Activated CD4-positive, alpha-beta memory T cell treated with anti-CD3 and anti-CD28 coated beads, Interleukin-2, amount 10 ng/mL, durations not matched to agents 7 days and 5 days (primary cell): ENCODE measurements at regions not wholly inside any gene's neighbourhood (a gene's known extent, or its start where the extent isn't known, plus 50 kb on each side); places are given as distances from the start of the nearest gene placed in this dataset.

Experiments
- CTCF ChIA-PET: fragments of 350-600 bp; sonication (Branson Sonifier 250); formaldehyde crosslinking; loops from one replicate; lab custom pipeline; 2021; ENCODE audit warnings: antibody characterized with exemption, inconsistent platforms; lab: Charles Lee
- POLR2A ChIA-PET: fragments of 350-600 bp; sonication (Branson Sonifier 250); formaldehyde crosslinking; loops from one replicate; lab custom pipeline; 2021; ENCODE audit warnings: antibody characterized with exemption; lab: Charles Lee
- DNase-seq: peaks from one replicate; pipeline ENCODE4 v3.0.0-alpha.2; 2020
- H3K27ac Mint-ChIP-seq: one replicate; pipeline ENCODE4 v1.8.0; 2021; ENCODE audit warnings: mild to moderate bottlenecking, mixed read lengths
- H3K27me3 Mint-ChIP-seq: one replicate; pipeline ENCODE4 v1.8.0; 2021; ENCODE audit warnings: mixed read lengths
- H3K36me3 Mint-ChIP-seq: one replicate; pipeline ENCODE4 v1.8.0; 2021; ENCODE audit warnings: low read depth, mixed read lengths
- H3K4me1 Mint-ChIP-seq: one replicate; pipeline ENCODE4 v1.8.0; 2021; ENCODE audit warnings: mixed read lengths
- H3K4me3 Mint-ChIP-seq: one replicate; pipeline ENCODE4 v1.8.0; 2021; ENCODE audit warnings: mild to moderate bottlenecking, mixed read lengths
- H3K9me3 Mint-ChIP-seq: one replicate; pipeline ENCODE4 v1.8.0; 2021; ENCODE audit warnings: mixed read lengths

GRCh38 chr15:69505956-69506556, 53.4 kb downstream of the RPLP1 start:
- peaks cover 7% of the 10 kb centered on the region for H3K27me3 Mint-ChIP-seq
- ChIA-PET POLR2A (no interaction called here), CTCF (no interaction called here)
- peaks cover 6% of the 10 kb centered on the region for H3K4me1 Mint-ChIP-seq
- H3K9me3 Mint-ChIP-seq = no peaks in the 10 kb centered on the region
- DNase-seq = no peak
- H3K4me3 Mint-ChIP-seq = no peak overlapping the region
- H3K36me3 Mint-ChIP-seq = no peaks in the 10 kb centered on the region
- no peak overlapping the region for H3K27ac Mint-ChIP-seq

DNA sequence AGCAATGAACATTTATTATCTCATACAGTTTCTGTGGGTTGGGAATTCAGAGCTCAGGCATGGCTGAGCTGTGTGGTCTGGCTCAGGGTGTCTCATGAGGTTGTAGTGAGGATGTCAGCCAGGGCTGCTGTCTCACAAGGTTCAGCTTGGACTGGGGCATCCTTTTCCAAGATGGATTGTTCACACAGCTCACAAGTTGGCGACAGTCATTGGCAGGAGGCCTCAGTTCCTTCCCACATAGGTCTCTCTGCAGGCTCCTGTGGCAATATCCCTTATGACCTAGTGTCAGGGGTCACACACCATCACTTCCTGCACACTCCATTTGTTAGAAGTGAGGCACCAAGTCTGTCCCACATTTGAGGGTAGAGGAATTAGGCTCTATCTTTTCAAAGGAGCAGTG, 56.0 kb downstream of the RPLP1 start:
- DNase-seq = no peak
- ChIA-PET CTCF (no interaction called here), POLR2A (no interaction called here)

DNA sequence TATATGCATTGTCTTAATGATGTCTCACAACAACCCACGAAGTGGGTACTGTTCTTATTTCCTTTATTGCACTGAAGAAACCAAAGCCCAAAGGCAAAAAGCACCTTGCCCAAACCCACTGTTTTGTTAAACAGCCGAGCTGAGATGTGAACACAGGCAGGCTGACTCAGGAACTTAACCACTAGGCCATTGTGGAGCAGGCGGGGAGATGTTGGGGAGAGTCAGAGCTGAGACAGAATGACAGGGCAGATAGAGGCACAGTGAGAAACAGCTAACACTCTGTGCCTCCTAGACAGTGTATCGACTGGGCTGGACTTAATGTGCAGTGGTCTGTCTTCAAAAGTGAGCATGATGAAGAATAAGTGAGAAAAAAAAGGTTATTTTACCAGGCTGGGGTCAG, 56.5 kb downstream of the RPLP1 start:
- Mint-ChIP-seq H3K4me3 (no peak overlapping the region), H3K4me1 (peaks cover 6% of the 10 kb centered on the region), H3K36me3 (no peaks in the 10 kb centered on the region), H3K27me3 (peaks cover 7% of the 10 kb centered on the region), H3K9me3 (no peaks in the 10 kb centered on the region), H3K27ac (no peak overlapping the region)
- CTCF ChIA-PET = no interaction called here
- POLR2A ChIA-PET = no interaction called here
- no peak for DNase-seq

More for the DNA sequence above, 56.0 kb downstream of the RPLP1 start:
- Mint-ChIP-seq H3K9me3 (no peaks in the 10 kb centered on the region), H3K4me3 (no peak overlapping the region), H3K4me1 (peaks cover 6% of the 10 kb centered on the region), H3K27ac (no peak overlapping the region), H3K36me3 (no peaks in the 10 kb centered on the region), H3K27me3 (peaks cover 10% of the 10 kb centered on the region)

GRCh38 chr15:69510556-69510955, 57.9 kb downstream of the RPLP1 start:
- Mint-ChIP-seq H3K27me3 (peaks cover 13% of the 10 kb centered on the region), H3K27ac (no peak overlapping the region), H3K9me3 (no peaks in the 10 kb centered on the region), H3K36me3 (no peaks in the 10 kb centered on the region), H3K4me1 (peaks cover 6% of the 10 kb centered on the region), H3K4me3 (no peak overlapping the region)
- POLR2A ChIA-PET = no interaction called here
- DNase-seq = no peak
- CTCF ChIA-PET = no interaction called here

GRCh38 chr15:69511015-69511414, 58.4 kb downstream of the RPLP1 start:
- no peak overlapping the region for H3K27ac Mint-ChIP-seq
- no peak overlapping the region for H3K4me3 Mint-ChIP-seq
- no peak for DNase-seq
- H3K9me3 Mint-ChIP-seq = no peaks in the 10 kb centered on the region
- H3K36me3 Mint-ChIP-seq = no peaks in the 10 kb centered on the region
- POLR2A ChIA-PET = no interaction called here
- peaks cover 6% of the 10 kb centered on the region for H3K4me1 Mint-ChIP-seq
- CTCF ChIA-PET = no interaction called here
- H3K27me3 Mint-ChIP-seq = peaks cover 13% of the 10 kb centered on the region

DNA sequence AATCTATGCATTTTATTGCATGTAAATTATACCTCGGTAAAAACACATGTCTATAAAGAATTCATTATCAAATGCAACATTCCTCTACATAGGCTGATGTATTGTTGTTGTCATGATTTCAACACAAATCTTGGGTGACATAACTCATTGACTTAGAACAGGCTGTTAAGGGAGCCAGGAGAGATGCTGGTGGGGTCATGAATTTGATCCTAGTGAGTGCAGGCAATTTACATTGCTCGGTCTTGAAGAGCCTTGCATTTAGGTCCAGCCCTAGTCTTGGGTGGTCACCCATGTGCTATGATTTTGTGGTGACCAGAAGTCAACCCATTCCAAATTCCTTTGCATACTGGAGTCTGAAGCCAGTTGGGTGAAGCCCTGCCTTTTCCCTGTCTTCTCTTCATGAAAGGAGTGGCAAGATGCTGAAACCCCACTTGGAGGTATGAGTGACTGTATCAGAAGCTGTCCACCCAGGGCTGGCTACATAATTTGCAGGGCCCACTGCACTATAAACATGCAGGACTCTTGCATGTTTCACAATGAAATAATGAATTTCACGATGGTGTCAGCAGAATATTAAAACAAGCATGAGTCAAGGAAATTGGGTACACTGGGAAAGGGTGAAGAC, 59.2 kb downstream of the RPLP1 start:
- Mint-ChIP-seq H3K4me1 (peaks cover 6% of the 10 kb centered on the region), H3K9me3 (no peaks in the 10 kb centered on the region), H3K27me3 (peaks cover 14% of the 10 kb centered on the region), H3K27ac (no peak overlapping the region), H3K36me3 (no peaks in the 10 kb centered on the region), H3K4me3 (no peak overlapping the region)
- DNase-seq = no peak
- POLR2A ChIA-PET = no interaction called here
- CTCF ChIA-PET = no interaction called here

- ChIA-PET CTCF (no interaction called here), POLR2A (no interaction called here)
- Mint-ChIP-seq H3K4me3 (no peak overlapping the region), H3K27ac (no peak overlapping the region), H3K27me3 (peaks cover 17% of the 10 kb centered on the region), H3K4me1 (peaks cover 6% of the 10 kb centered on the region), H3K9me3 (no peaks in the 10 kb centered on the region), H3K36me3 (no peaks in the 10 kb centered on the region)
- no peak for DNase-seq
Observed at GRCh38 chr15:69513450-69513960, 60.9 kb downstream of the RPLP1 start.

DNA sequence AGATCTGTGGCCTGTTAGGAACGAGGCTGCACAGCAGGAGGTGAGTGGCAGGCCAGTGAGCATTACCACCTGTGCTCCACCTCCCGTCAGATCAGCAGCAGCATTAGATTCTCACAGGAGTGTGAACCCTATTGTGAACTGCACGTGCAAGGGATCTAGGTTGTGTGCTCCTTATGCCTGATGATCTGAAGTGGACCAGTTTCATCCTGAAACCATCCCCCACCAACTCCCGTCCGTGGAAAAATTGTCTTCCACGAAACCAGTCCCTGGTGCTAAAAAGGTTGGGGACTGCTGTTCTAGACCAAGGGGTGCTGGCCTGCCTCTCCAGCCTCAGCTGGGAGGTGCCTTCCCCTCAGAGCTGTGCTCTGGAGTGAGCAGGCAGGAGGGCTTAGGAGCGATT, 61.4 kb downstream of the RPLP1 start:
- Mint-ChIP-seq H3K9me3 (no peaks in the 10 kb centered on the region), H3K4me1 (peaks cover 6% of the 10 kb centered on the region), H3K36me3 (no peaks in the 10 kb centered on the region), H3K4me3 (no peak overlapping the region), H3K27ac (no peak overlapping the region), H3K27me3 (peaks cover 16% of the 10 kb centered on the region)
- no peak for DNase-seq
- CTCF ChIA-PET = interaction anchor here (0.8 to 1.5 kb wide), 2 partner anchors 10 to 11 kb away, joined by 3 to 4 read pairs; no protein-coding TSS in a partner anchor
- POLR2A ChIA-PET = no interaction called here

- H3K4me1 Mint-ChIP-seq = no peaks in the 10 kb centered on the region
- no peak overlapping the region for H3K27ac Mint-ChIP-seq
- ChIA-PET CTCF (interaction anchor here (1.5 kb wide), 1 partner anchor 8 kb away, joined by 3 read pairs; no protein-coding TSS in a partner anchor), POLR2A (no interaction called here)
- no peaks in the 10 kb centered on the region for H3K36me3 Mint-ChIP-seq
- H3K27me3 Mint-ChIP-seq = peaks cover 22% of the 10 kb centered on the region
- H3K9me3 Mint-ChIP-seq = no peaks in the 10 kb centered on the region
- H3K4me3 Mint-ChIP-seq = no peak overlapping the region
- DNase-seq = no peak
Observed at GRCh38 chr15:69515508-69515907, 62.9 kb downstream of the RPLP1 start.

DNA sequence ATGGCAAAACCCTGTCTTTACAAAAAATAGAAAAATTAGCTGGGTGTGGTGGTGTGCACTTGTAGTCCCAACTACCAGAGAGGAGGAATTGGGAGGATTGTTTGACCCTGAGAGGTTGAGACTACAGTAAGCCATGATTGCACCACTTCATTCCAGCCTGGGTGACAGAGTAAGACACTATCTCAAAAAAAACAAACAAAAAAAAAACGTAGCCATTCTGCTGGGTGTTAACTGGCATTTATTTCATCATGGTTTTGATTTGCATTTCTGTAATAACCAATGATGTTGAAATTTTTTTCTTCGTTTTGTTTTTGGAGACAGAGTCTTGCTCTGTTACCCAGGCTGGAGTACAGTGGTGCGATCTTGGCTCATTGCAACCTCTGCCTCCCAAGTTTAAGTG, 63.3 kb downstream of the RPLP1 start:
- Mint-ChIP-seq H3K4me1 (no peaks in the 10 kb centered on the region), H3K36me3 (no peaks in the 10 kb centered on the region), H3K27me3 (peaks cover 26% of the 10 kb centered on the region), H3K9me3 (no peaks in the 10 kb centered on the region), H3K4me3 (no peak overlapping the region), H3K27ac (no peak overlapping the region)
- ChIA-PET POLR2A (no interaction called here), CTCF (no interaction called here)
- no peak for DNase-seq

GRCh38 chr15:69517052-69517451, 64.4 kb downstream of the RPLP1 start:
- CTCF ChIA-PET = no interaction called here

GRCh38 chr15:69518806-69519205, 66.2 kb downstream of the RPLP1 start:
- Mint-ChIP-seq H3K36me3 (no peaks in the 10 kb centered on the region), H3K9me3 (no peaks in the 10 kb centered on the region), H3K4me3 (no peak overlapping the region), H3K27ac (no peak overlapping the region), H3K4me1 (no peaks in the 10 kb centered on the region), H3K27me3 (peaks cover 29% of the 10 kb centered on the region)
- CTCF ChIA-PET = no interaction called here
- POLR2A ChIA-PET = no interaction called here
- DNase-seq = no peak

More at GRCh38 chr15:69517052-69517451, 64.4 kb downstream of the RPLP1 start:
- Mint-ChIP-seq H3K36me3 (no peaks in the 10 kb centered on the region), H3K9me3 (no peaks in the 10 kb centered on the region), H3K27me3 (peaks cover 25% of the 10 kb centered on the region), H3K4me3 (no peak overlapping the region), H3K27ac (no peak overlapping the region), H3K4me1 (no peaks in the 10 kb centered on the region)
- DNase-seq = no peak
- POLR2A ChIA-PET = no interaction called here

DNA sequence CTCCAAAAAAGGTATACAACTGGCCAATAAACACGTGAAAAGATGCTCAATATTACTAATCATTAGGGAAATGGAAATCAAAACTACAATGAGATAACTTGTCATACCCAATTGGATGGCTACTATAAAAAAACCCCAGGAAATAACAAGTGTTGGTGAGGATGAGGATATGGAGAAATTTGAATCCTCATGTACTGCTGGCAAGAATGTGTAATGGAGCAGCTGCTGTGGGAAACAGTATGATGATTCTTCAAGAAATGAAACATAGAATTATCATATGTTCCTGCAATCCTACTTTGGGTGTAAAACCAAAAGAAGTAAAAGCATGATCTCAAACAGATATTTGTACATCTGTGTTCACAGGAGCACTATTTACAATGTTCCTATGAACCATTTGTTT, 67.4 kb downstream of the RPLP1 start:
- Mint-ChIP-seq H3K27me3 (peaks cover 28% of the 10 kb centered on the region), H3K27ac (no peak overlapping the region), H3K36me3 (no peaks in the 10 kb centered on the region), H3K4me3 (no peak overlapping the region), H3K9me3 (no peaks in the 10 kb centered on the region), H3K4me1 (no peaks in the 10 kb centered on the region)
- DNase-seq = no peak
- POLR2A ChIA-PET = no interaction called here
- CTCF ChIA-PET = no interaction called here

DNA sequence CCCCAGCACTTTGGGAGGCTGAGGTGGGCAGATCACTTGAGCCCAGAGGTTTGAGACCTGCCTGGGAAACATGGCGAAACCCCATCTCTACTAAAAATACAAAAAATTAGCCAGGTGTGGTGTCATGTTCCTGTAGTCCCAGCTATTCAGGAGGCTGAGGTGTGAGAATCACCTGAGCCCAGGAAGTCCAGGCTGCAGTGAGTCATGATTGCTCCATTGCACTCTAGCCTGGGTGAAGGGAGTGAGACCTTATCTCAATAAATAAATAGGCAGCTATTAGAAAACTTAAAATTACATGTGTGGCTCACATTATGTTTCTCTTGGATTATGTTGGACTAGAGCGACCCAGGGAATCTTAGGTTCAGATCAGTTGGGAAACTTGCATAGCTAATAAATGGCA, 69.7 kb downstream of the RPLP1 start:
- H3K4me3 Mint-ChIP-seq = no peak overlapping the region
- CTCF ChIA-PET = interaction anchor here (1.2 kb wide), 1 partner anchor 156 kb away, joined by 3 read pairs; no protein-coding TSS in a partner anchor
- POLR2A ChIA-PET = no interaction called here
- H3K27me3 Mint-ChIP-seq = peaks cover 21% of the 10 kb centered on the region
- no peaks in the 10 kb centered on the region for H3K9me3 Mint-ChIP-seq
- H3K27ac Mint-ChIP-seq = no peak overlapping the region
- no peak for DNase-seq
- H3K4me1 Mint-ChIP-seq = no peaks in the 10 kb centered on the region
- H3K36me3 Mint-ChIP-seq = no peaks in the 10 kb centered on the region
